GM12878 (cell line): ENCODE measurements at regions not wholly inside any gene's neighbourhood (a gene's known extent, or its start where the extent isn't known, plus 50 kb on each side); places are given as distances from the start of the nearest gene placed in this dataset.

Experiments used
- ATAC-seq: fragments of 200-7000 bp; cut with Tn5 transposase; 3 replicates; pipeline ENCODE4 v1.9.1; 2020; ENCODE audit warnings: mild to moderate bottlenecking, moderate library complexity
- BruUV-seq: library from RNA; stranded (reverse); fragments of 400-500 nt; replicated peaks from 2 replicates; lab custom pipeline; 2021; lab: Mats Ljungman, UMichigan
- CTCF ChIA-PET: fragments of 300-600 bp; sonication (Branson Sonifier 250); formaldehyde crosslinking; extraction: SDS; loops from one replicate; lab custom pipeline; 2021; ENCODE audit warnings: inconsistent platforms; lab: Yijun Ruan, JAX
- POLR2A ChIA-PET: fragments of 350-600 bp; formaldehyde crosslinking; extraction: SDS; loops from one replicate; lab custom pipeline; 2021; ENCODE audit warnings: inconsistent platforms; lab: Charles Lee
- RAD21 ChIA-PET: fragments of 300-600 bp; sonication (Branson Sonifier 250); formaldehyde crosslinking; loops from one replicate; lab custom pipeline; 2023; ENCODE audit warnings: antibody characterized with exemption; ENCODE audit not compliant: unreplicated experiment; lab: Charles Lee
- SMC1A ChIA-PET: fragments of 300-600 bp; sonication (Branson Sonifier 250); formaldehyde crosslinking; loops from one replicate; lab custom pipeline; 2023; ENCODE audit not compliant: unreplicated experiment, uncharacterized antibody; lab: Charles Lee
- DNase-seq: peaks from one replicate; pipeline ENCODE4 v3.0.0-alpha.2; 2011; ENCODE audit warnings: low read depth, low spot score
- FAIRE-seq: peaks from 3 replicates; lab custom pipeline; 2011; peaks lifted over from hg19 to GRCh38; lab: Jason Lieb, UNC
- H2AFZ ChIP-seq: 2 replicates; pipeline ENCODE4 v1.6.0; 2011; ENCODE audit warnings: low read depth, low read length, control low read depth; ENCODE audit not compliant: control insufficient read depth
- H3K27ac ChIP-seq: 2 replicates; pipeline ENCODE4 v1.5.1; 2011; ENCODE audit warnings: control low read depth; ENCODE audit not compliant: control insufficient read depth, insufficient read depth
- H3K27me3 ChIP-seq, 2 experiments: replicated peaks in 1 of 2; 2 replicates each; pipeline versions ENCODE4 v1.6.0 to v1.6.1; 2011; ENCODE audit warnings: low read length in 1 of 2; ENCODE audit not compliant: control insufficient read depth in 2 of 2, insufficient read depth in 2 of 2
- H3K36me3 ChIP-seq, 2 experiments: 2 replicates each; pipeline ENCODE4 v1.5.1; 2011; ENCODE audit warnings: low read length in 1 of 2; ENCODE audit not compliant: control insufficient read depth in 2 of 2, insufficient read depth in 2 of 2
- H3K4me1 ChIP-seq: 2 replicates; pipeline ENCODE4 v1.6.1; 2011; ENCODE audit warnings: mild to moderate bottlenecking, low read length, moderate library complexity, mixed read lengths; ENCODE audit not compliant: control insufficient read depth, insufficient read depth
- H3K4me2 ChIP-seq: 2 replicates; pipeline ENCODE4 v1.6.0; 2011; ENCODE audit warnings: control low read depth; ENCODE audit not compliant: control insufficient read depth, insufficient read depth
- H3K4me3 ChIP-seq: fragments of 200-600 bp; sonication (generic); 2 replicates; pipeline ENCODE4 v1.5.1; 2016
- H3K79me2 ChIP-seq: 2 replicates; pipeline ENCODE4 v1.6.0; 2011; ENCODE audit warnings: low read length; ENCODE audit not compliant: control insufficient read depth, insufficient read depth
- H3K9ac ChIP-seq: 2 replicates; pipeline ENCODE4 v1.8.0; 2011; ENCODE audit warnings: low read length, control low read depth, mixed read lengths; ENCODE audit not compliant: control insufficient read depth, insufficient read depth
- H3K9me3 ChIP-seq: replicated peaks from 3 replicates; pipeline ENCODE4 v1.5.1; 2011; ENCODE audit warnings: mild to moderate bottlenecking, low read length; ENCODE audit not compliant: control insufficient read depth, insufficient read depth
- H4K20me1 ChIP-seq: 2 replicates; pipeline ENCODE4 v1.6.0; 2011; ENCODE audit not compliant: control insufficient read depth, insufficient read depth
- CHD1 ChIP-seq: IDR thresholded peaks from 2 replicates; pipeline ENCODE4 v1.6.1; 2012; ENCODE audit warnings: low read depth, low read length, improper control_type of control experiment
- JUND ChIP-seq: IDR thresholded peaks from 2 replicates; pipeline ENCODE4 v1.6.1; 2012; ENCODE audit warnings: low read depth, mild to moderate bottlenecking, low read length, improper control_type of control experiment, moderate library complexity
- MTA2 ChIP-seq: fragments of 450-650 bp; IDR thresholded peaks from 2 replicates; pipeline ENCODE4 v1.6.1; 2016; ENCODE audit warnings: low read depth, mild to moderate bottlenecking, moderate library complexity
- POLR2AphosphoS2 ChIP-seq: IDR thresholded peaks from 2 replicates; pipeline ENCODE4 v1.6.1; 2011; ENCODE audit warnings: low read depth, mild to moderate bottlenecking, low read length, improper control_type of control experiment, moderate library complexity
- RAD51 ChIP-seq: fragments of 450-650 bp; IDR thresholded peaks from 2 replicates; pipeline ENCODE4 v1.6.1; 2016; ENCODE audit warnings: moderate library complexity, mild to moderate bottlenecking, inconsistent platforms
- SIN3A ChIP-seq: IDR thresholded peaks from 2 replicates; pipeline ENCODE4 v1.6.1; 2012; ENCODE audit warnings: low read depth, low read length, improper control_type of control experiment
- SMAD5 ChIP-seq: IDR thresholded peaks from 2 replicates; pipeline ENCODE4 v1.6.1; 2016; ENCODE audit warnings: antibody characterized with exemption, low read depth
- SUPT20H ChIP-seq: IDR thresholded peaks from 2 replicates; pipeline ENCODE4 v1.6.1; 2011; ENCODE audit warnings: low read depth, mild to moderate bottlenecking, low read length, moderate library complexity, borderline replicate concordance; ENCODE audit not compliant: control insufficient read depth
- YY1 ChIP-seq: IDR thresholded peaks from 2 replicates; pipeline ENCODE4 v1.6.1; 2011; ENCODE audit warnings: low read depth, mild to moderate bottlenecking, low read length
- WGBS: methylation state at CpG from one replicate; pipeline ENCODE4 v1.1.6; 2016; ENCODE audit warnings: low lambda C conversion rate; ENCODE audit not compliant: insufficient replicate concordance, insufficient coverage; ENCODE audit errors: missing lambda C conversion rate; 5-methylcytosine and 5-hydroxymethylcytosine counted together
- in situ Hi-C: fragments of 300-500 bp; cut with MboI; formaldehyde crosslinking; loops from 9 replicates; pipeline ENCODE4 v1.14.3; 2018; ENCODE audit warnings: mixed read lengths
- intact Hi-C: fragments of 100-400 bp; cut with micrococcal nuclease; formaldehyde crosslinking; loops from one replicate; pipeline ENCODE4 v1.14.2; 2022; ENCODE audit not compliant: unreplicated experiment
- TF ChIP-seq, protein P1 (sequence below): fragments of 150-350 bp; IDR thresholded peaks from 2 replicates; pipeline ENCODE4 v1.6.1; 2014; ENCODE audit warnings: mild to moderate bottlenecking, low read depth, low read length
- TF ChIP-seq, protein P2 (sequence below): IDR thresholded peaks from 2 replicates; pipeline ENCODE4 v1.6.1; 2012; ENCODE audit warnings: low read length, inconsistent platforms

DNA sequence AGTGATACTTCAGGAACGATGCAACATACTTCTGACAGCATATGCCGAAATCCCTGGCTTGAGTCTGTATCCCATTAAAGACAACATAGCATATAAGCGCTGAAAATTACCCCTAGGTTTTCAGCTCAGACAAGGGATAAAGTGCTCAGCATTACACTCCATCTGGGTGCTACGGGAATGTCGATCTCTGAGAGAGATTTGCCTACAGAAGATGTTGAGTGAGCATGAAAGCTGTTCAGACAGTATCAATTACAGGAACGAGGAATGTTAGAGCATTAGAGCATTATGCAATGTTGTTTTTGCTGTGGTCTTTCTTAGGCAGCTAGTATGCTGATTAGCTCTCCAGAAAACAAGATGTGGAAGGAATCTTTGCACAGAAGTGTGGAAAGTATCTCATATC lies 484.5 kb downstream of the LIG4 start:
- Histone ChIP-seq H3K4me3 (no peak overlapping the region), H3K27ac (no peak overlapping the region), H3K9ac (no peak overlapping the region), H3K36me3 (no peaks in the 10 kb centered on the region), H4K20me1 (no peaks in the 10 kb centered on the region), H3K4me2 (no peak overlapping the region), H3K79me2 (no peaks in the 10 kb centered on the region), H3K27me3 (no peaks in the 10 kb centered on the region), H3K4me1 (no peaks in the 10 kb centered on the region), H2AFZ (no peak overlapping the region), H3K9me3 (no peaks in the 10 kb centered on the region)
- POLR2A ChIA-PET, result no interaction called here
- FAIRE-seq, result no peak
- ATAC-seq, result no peak
- RAD21 ChIA-PET, result no interaction called here
- CTCF ChIA-PET, result interaction anchor here (0.6 kb wide), 1 partner anchor 1111 kb away, joined by 3 read pairs; no protein-coding TSS in a partner anchor
- TF ChIP-seq SUPT20H (no peak), SMAD5 (no peak), CHD1 (no peak), YY1 (no peak), POLR2AphosphoS2 (no peak), SIN3A (no peak), JUND (no peak), MTA2 (no peak), RAD51 (no peak)
- TF ChIP-seq, protein P1, sequence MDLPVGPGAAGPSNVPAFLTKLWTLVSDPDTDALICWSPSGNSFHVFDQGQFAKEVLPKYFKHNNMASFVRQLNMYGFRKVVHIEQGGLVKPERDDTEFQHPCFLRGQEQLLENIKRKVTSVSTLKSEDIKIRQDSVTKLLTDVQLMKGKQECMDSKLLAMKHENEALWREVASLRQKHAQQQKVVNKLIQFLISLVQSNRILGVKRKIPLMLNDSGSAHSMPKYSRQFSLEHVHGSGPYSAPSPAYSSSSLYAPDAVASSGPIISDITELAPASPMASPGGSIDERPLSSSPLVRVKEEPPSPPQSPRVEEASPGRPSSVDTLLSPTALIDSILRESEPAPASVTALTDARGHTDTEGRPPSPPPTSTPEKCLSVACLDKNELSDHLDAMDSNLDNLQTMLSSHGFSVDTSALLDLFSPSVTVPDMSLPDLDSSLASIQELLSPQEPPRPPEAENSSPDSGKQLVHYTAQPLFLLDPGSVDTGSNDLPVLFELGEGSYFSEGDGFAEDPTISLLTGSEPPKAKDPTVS, result no peak
- TF ChIP-seq, protein P2, sequence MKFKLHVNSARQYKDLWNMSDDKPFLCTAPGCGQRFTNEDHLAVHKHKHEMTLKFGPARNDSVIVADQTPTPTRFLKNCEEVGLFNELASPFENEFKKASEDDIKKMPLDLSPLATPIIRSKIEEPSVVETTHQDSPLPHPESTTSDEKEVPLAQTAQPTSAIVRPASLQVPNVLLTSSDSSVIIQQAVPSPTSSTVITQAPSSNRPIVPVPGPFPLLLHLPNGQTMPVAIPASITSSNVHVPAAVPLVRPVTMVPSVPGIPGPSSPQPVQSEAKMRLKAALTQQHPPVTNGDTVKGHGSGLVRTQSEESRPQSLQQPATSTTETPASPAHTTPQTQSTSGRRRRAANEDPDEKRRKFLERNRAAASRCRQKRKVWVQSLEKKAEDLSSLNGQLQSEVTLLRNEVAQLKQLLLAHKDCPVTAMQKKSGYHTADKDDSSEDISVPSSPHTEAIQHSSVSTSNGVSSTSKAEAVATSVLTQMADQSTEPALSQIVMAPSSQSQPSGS, result no peak
- no TSS peak for BruUV-seq
- SMC1A ChIA-PET, result no interaction called here
- in situ Hi-C loops (no loop called here), intact Hi-C loops (no loop called here)
- 26% methylated on average over 6 of the region's 6 CpGs for WGBS
- no peak for DNase-seq
